ENCODE measurements at regions not wholly inside any gene's neighbourhood (a gene's known extent, or its start where the extent isn't known, plus 50 kb on each side); places are given as distances from the start of the nearest gene placed in this dataset.

DNA sequence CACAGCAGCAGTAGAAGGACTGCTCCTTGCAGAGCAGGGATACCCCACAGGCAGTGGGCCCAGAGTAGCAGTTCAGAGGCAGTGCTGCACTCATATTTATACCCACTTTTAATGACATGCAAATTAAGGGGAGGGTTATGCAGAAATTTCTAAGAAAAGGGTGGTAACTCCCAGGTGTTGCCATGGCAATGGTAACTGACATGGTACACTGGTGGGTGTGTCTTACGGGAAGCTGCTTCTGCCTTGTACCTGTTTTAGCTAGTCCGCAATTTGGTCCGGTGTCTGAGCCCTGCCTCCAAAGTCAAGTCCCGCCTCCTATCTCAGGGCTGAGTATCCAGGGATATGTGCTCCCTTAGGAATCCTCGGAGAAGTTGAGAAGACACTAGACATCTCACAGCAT is 79.2 kb upstream of the UQCRFS1 start:
- no peak for DNase-seq (ENCODE audit: extremely low read depth in 1 of 2, low read depth in 1 of 2)

GRCh38 chr19:29292562-29292961 is 79.6 kb upstream of the UQCRFS1 start:
- no peak for DNase-seq (ENCODE audit: extremely low read depth in 1 of 2, low read depth in 1 of 2)

DNA sequence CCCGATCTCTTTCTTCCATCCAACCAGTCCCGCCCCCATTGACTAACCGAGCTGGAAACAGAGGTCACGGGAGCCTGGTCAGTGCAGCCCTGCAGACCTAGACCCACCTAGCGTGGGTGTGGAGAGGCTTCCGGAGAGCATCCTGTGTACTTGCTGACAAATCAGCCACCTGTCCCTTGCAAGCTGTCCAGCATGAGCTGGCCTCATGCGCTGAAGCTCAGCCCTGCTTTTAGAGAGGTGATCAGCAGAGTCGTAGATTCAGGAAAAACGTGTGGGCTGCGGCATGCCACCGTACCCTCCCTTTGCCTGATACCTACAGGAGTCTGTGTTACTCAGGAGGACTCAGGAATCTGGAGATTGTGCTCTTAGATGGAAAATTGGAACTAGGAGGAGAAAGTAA is 80.3 kb upstream of the UQCRFS1 start:
- no peak for DNase-seq (ENCODE audit: extremely low read depth in 1 of 2, low read depth in 1 of 2)

GRCh38 chr19:29293736-29294342 is 80.9 kb upstream of the UQCRFS1 start:
- DNase-seq (ENCODE audit: extremely low read depth in 1 of 2, low read depth in 1 of 2), result no peak

GRCh38 chr19:29294343-29294811 is 81.4 kb upstream of the UQCRFS1 start:
- no peak for DNase-seq (ENCODE audit: extremely low read depth in 1 of 2, low read depth in 1 of 2)

- DNase-seq (ENCODE audit: extremely low read depth in 1 of 2, low read depth in 1 of 2), result no peak
Measured at GRCh38 chr19:29295285-29295684, 82.3 kb upstream of the UQCRFS1 start.

- no peak for DNase-seq (ENCODE audit: extremely low read depth in 1 of 2, low read depth in 1 of 2)
Measured at GRCh38 chr19:29297381-29297780, 84.4 kb upstream of the UQCRFS1 start.

- no peak for DNase-seq (ENCODE audit: extremely low read depth in 1 of 2, low read depth in 1 of 2)
Measured at GRCh38 chr19:29299416-29300380, 86.7 kb upstream of the UQCRFS1 start.

GRCh38 chr19:29302002-29302928 is 89.3 kb upstream of the UQCRFS1 start:
- DNase-seq (ENCODE audit: extremely low read depth in 1 of 2, low read depth in 1 of 2), result no peak

GRCh38 chr19:29303069-29303718 is 90.2 kb upstream of the UQCRFS1 start:
- no peak for DNase-seq (ENCODE audit: extremely low read depth in 1 of 2, low read depth in 1 of 2)

DNA sequence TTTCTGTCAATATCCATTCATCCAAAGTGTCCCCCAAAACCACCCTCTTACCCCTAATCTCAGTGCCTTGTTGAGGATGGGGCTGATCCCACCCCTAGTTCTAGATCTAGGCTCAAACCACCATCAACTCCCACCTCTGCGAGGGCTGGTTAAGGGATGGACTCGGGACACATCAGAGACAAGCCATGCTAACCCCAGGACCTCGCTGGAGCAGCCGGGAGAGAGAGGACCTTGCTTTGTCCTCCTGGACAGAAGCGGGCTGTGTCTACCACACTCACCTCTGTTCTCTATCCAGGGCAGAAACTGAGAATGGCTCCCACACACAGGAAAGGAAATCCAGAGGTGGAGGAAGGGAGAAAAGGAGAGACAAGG is 90.8 kb upstream of the UQCRFS1 start:
- DNase-seq (ENCODE audit: extremely low read depth in 1 of 2, low read depth in 1 of 2), result no peak

DNA sequence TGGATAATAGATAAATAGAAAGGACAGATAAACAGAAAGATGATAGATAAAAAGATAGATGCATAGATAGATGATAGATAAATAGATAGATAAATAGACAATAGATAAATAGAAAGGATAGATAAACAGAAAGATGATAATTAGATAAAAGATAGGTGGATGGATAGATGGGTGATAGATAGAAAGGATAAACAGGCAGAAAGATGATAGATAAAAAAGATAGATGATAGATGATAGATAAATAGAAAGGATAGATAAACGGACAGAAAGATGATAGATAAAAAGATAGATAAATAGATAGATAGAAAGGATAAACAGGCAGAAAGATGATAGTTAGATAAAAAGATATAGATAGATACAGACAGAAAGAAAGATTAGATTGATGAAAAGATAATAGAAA is 92.3 kb upstream of the UQCRFS1 start:
- no peak for DNase-seq (ENCODE audit: extremely low read depth in 1 of 2, low read depth in 1 of 2)

DNA sequence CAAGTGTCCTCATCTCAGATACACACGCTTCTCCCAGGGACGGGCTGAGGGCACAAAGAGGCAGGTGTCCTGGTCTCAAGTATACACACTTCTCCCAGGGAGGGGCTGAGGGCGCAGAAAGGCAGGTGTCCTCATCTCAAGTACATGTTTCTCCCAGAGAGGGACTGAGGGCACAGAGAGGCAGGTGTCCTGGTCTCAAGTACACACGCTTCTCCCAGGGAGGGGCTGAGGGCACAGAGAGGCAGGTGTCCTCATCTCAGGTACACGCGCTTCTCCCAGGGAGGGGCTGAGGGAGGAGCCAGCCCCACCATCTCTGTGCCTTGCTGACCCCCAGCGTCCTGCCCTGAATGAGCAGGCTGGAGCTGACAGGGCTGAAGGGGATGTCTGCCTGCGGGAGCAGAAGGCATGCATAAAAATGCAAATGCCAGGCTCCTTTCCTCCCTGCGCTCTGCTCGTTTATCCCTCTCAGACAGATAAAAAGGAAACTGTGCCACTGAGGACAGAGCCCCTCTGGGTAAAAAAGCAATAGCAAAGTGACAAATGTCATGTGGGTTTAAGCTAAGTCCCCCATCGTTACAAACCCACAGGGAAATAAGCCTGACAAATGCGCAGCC is 96.1 kb upstream of the UQCRFS1 start:
- no peak for DNase-seq (ENCODE audit: extremely low read depth in 1 of 2, low read depth in 1 of 2)

DNA sequence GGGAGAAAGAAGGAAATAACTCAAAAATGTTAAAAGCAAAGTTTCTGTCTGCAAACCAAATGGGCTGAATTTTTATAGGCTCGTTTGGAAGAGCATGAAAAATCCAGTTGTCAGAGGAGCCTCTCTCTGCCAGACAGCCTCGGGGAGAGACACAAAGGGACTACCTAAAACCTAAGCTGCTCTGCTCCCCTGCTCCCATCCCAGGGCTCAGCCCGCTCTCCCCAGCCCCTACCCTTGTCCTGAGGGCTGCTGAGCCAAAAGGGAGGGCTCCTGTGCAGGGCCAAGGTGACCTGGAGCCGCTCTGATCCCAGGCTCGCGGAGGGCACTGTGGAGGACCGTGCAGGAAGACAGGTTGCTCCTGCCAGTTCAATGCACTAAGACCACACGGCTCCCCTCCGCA is 96.7 kb upstream of the UQCRFS1 start:
- DNase-seq (ENCODE audit: extremely low read depth in 1 of 2, low read depth in 1 of 2), result no peak

DNA sequence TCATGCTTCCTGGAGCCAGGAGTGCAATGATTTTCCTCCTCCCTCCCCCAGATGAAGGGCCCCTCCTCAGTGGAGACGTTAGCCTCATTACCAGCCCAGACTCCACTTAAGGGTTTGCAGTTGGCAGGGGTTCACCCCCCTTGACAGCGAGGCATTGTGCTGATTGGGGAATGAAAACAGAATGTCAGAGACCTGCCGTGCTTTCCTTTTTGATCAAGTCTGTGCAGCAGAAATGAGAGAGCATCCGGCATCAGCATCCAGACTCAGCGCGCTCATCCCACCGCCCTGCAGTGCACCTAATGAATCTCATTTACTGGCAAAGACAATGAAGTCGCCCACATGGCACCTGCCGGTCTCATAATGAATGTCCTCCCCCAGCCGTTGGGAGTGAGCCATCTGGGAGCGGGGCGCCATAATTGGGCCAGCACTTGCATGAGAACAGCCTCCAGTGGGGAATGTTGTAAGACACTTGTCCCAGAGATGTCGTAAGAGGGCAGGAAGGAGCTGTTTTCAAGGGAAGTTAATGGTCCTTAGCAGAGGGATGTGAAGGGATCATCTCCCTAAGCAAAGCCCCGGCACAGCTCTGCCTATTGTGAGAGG is 98.3 kb upstream of the UQCRFS1 start:
- no peak for DNase-seq (ENCODE audit: extremely low read depth in 1 of 2, low read depth in 1 of 2)

GRCh38 chr19:29315556-29316190 is 102.7 kb upstream of the UQCRFS1 start:
- DNase-seq (ENCODE audit: extremely low read depth in 1 of 2, low read depth in 1 of 2), result no peak

DNA sequence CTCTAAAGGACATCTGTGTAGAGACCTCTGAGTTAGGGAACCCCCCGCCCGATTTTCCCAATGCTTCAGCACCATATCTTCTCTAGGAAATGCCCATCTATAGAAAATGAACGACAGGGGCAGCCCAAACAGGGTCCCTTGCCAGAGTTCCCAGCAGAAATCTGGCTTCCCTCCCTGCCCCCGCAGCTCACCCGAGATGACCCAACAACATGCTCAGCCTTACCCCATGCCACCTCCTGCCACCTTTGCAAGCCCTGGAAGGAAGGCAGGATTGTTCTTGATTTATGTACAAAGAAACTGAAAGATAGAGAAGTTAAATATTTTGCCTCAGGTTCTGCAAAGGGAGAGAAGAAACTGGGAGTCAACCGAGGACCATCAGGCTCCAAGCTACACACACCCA is 105.6 kb upstream of the UQCRFS1 start:
- no peak for DNase-seq (ENCODE audit: extremely low read depth in 1 of 2, low read depth in 1 of 2)

DNA sequence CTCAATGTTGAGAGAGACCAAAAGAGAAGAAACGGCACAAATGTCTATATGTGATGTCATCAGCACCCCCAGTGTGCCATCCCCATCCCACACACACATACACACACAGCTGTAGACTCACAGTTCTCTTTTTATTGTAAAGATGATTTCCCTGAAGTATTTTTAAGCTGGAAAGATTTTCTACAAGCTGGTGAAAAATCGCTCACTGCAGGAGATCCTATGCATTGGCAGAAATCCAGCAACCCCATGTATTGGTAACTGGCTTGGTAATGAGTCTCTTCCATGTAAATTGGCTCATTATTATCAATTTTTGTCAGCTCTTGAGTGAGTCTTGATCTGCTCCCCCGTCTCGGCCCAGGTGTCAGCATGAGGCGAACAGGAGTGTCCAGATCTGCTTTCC is 107.1 kb upstream of the UQCRFS1 start:
- DNase-seq (ENCODE audit: extremely low read depth in 1 of 2, low read depth in 1 of 2), result no peak

DNA sequence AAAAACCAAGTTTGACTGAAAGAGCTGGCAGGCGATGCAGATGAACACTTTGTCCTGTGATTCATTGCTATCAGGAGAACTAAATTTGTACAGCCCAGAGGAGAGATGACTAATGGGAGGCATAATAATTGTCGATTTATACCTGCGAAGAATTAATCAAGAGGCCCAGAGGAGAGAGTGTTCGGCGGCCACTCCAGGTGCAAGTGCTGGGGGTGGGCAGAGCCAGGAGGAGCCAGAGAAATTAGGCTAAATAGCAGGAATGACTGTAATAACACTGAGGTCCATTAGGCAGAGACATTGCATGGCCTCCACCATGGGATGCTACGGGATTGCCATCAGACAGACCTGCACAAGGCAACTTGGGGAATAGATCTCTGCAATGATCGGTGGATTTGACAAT is 107.7 kb upstream of the UQCRFS1 start:
- DNase-seq (ENCODE audit: extremely low read depth in 1 of 2, low read depth in 1 of 2), result no peak

All from activated CD8-positive, alpha-beta memory T cell treated with anti-CD3 and anti-CD28 coated beads for 1 hour (primary cell).